Anterior cingulate cortex (tissue), 58 donors: ENCODE measurements at regions not wholly inside any gene's neighbourhood (a gene's known extent, or its start where the extent isn't known, plus 50 kb on each side); places are given as distances from the start of the nearest gene placed in this dataset.
"Not testable (repeated sequence)": the region's sequence is repeated elsewhere in the genome, so short reads cannot be mapped to it uniquely, and the experiment has no call there.

Source experiments
- DNase-seq, 58 donors: peaks; one replicate each; lab custom pipeline; 2025; lab: John Stamatoyannopoulos, UW

- not testable (repeated sequence) for DNase-seq
These were observed 234.5 kb downstream of the BCL2L11 start for GRCh38 chr2:111355022-111355817.

- DNase-seq, result not testable (repeated sequence)
These were observed 235.3 kb downstream of the BCL2L11 start for GRCh38 chr2:111355823-111356511.

GRCh38 chr2:111356512-111357031, 235.9 kb downstream of the BCL2L11 start:
- DNase-seq, result not testable (repeated sequence)

- not testable (repeated sequence) for DNase-seq
These were observed 245.4 kb downstream of the BCL2L11 start for GRCh38 chr2:111365986-111366640.

GRCh38 chr2:111366641-111367029, 245.9 kb downstream of the BCL2L11 start:
- not testable (repeated sequence) for DNase-seq

- not testable (repeated sequence) for DNase-seq
These were observed 246.4 kb downstream of the BCL2L11 start for GRCh38 chr2:111367080-111367479.

GRCh38 chr2:111367871-111368270, 247.2 kb downstream of the BCL2L11 start:
- not testable (repeated sequence) for DNase-seq

- not testable (repeated sequence) for DNase-seq
These were observed 247.6 kb downstream of the BCL2L11 start for GRCh38 chr2:111368288-111368687.

GRCh38 chr2:111373060-111373459, 252.3 kb downstream of the BCL2L11 start:
- DNase-seq, result not testable (repeated sequence)

- DNase-seq, result not testable (repeated sequence)
These were observed 253.3 kb downstream of the BCL2L11 start for GRCh38 chr2:111373989-111374388.

GRCh38 chr2:111374734-111375133, 254.0 kb downstream of the BCL2L11 start:
- DNase-seq, result not testable (repeated sequence)

- not testable (repeated sequence) for DNase-seq
These were observed 254.7 kb downstream of the BCL2L11 start for GRCh38 chr2:111375320-111375883.

- DNase-seq, result not testable (repeated sequence)
These were observed 255.7 kb downstream of the BCL2L11 start for GRCh38 chr2:111376272-111376970.

GRCh38 chr2:111376971-111377352, 256.2 kb downstream of the BCL2L11 start:
- DNase-seq, result not testable (repeated sequence)

- not testable (repeated sequence) for DNase-seq
These were observed 256.8 kb downstream of the BCL2L11 start for GRCh38 chr2:111377386-111377959.

GRCh38 chr2:111378348-111378747, 257.6 kb downstream of the BCL2L11 start:
- not testable (repeated sequence) for DNase-seq

- DNase-seq, result not testable (repeated sequence)
These were observed 260.2 kb downstream of the BCL2L11 start for GRCh38 chr2:111380733-111381439.

- not testable (repeated sequence) for DNase-seq
These were observed 261.0 kb downstream of the BCL2L11 start for GRCh38 chr2:111381530-111382306.
